GM12878 (cell line): ENCODE measurements at regions not wholly inside any gene's neighbourhood (a gene's known extent, or its start where the extent isn't known, plus 50 kb on each side); places are given as distances from the start of the nearest gene placed in this dataset.

Experiments
- ATAC-seq: fragments of 200-7000 bp; cut with Tn5 transposase; 3 replicates; pipeline ENCODE4 v1.9.1; 2020; ENCODE audit warnings: mild to moderate bottlenecking, moderate library complexity
- BruUV-seq: library from RNA; stranded (reverse); fragments of 400-500 nt; replicated peaks from 2 replicates; lab custom pipeline; 2021; lab: Mats Ljungman, UMichigan
- CTCF ChIA-PET: fragments of 300-600 bp; sonication (Branson Sonifier 250); formaldehyde crosslinking; extraction: SDS; loops from one replicate; lab custom pipeline; 2021; ENCODE audit warnings: inconsistent platforms; lab: Yijun Ruan, JAX
- POLR2A ChIA-PET: fragments of 350-600 bp; formaldehyde crosslinking; extraction: SDS; loops from one replicate; lab custom pipeline; 2021; ENCODE audit warnings: inconsistent platforms; lab: Charles Lee
- RAD21 ChIA-PET: fragments of 300-600 bp; sonication (Branson Sonifier 250); formaldehyde crosslinking; loops from one replicate; lab custom pipeline; 2023; ENCODE audit warnings: antibody characterized with exemption; ENCODE audit not compliant: unreplicated experiment; lab: Charles Lee
- SMC1A ChIA-PET: fragments of 300-600 bp; sonication (Branson Sonifier 250); formaldehyde crosslinking; loops from one replicate; lab custom pipeline; 2023; ENCODE audit not compliant: unreplicated experiment, uncharacterized antibody; lab: Charles Lee
- DNase-seq: peaks from one replicate; pipeline ENCODE4 v3.0.0-alpha.2; 2011; ENCODE audit warnings: low read depth, low spot score
- FAIRE-seq: peaks from 3 replicates; lab custom pipeline; 2011; peaks lifted over from hg19 to GRCh38; lab: Jason Lieb, UNC
- H2AFZ ChIP-seq: 2 replicates; pipeline ENCODE4 v1.6.0; 2011; ENCODE audit warnings: low read depth, low read length, control low read depth; ENCODE audit not compliant: control insufficient read depth
- H3K27ac ChIP-seq: 2 replicates; pipeline ENCODE4 v1.5.1; 2011; ENCODE audit warnings: control low read depth; ENCODE audit not compliant: control insufficient read depth, insufficient read depth
- H3K27me3 ChIP-seq, 2 experiments: replicated peaks in 1 of 2; 2 replicates each; pipeline versions ENCODE4 v1.6.0 to v1.6.1; 2011; ENCODE audit warnings: low read length in 1 of 2; ENCODE audit not compliant: control insufficient read depth in 2 of 2, insufficient read depth in 2 of 2
- H3K36me3 ChIP-seq, 2 experiments: 2 replicates each; pipeline ENCODE4 v1.5.1; 2011; ENCODE audit warnings: low read length in 1 of 2; ENCODE audit not compliant: control insufficient read depth in 2 of 2, insufficient read depth in 2 of 2
- H3K4me1 ChIP-seq: 2 replicates; pipeline ENCODE4 v1.6.1; 2011; ENCODE audit warnings: mild to moderate bottlenecking, low read length, moderate library complexity, mixed read lengths; ENCODE audit not compliant: control insufficient read depth, insufficient read depth
- H3K4me2 ChIP-seq: 2 replicates; pipeline ENCODE4 v1.6.0; 2011; ENCODE audit warnings: control low read depth; ENCODE audit not compliant: control insufficient read depth, insufficient read depth
- H3K4me3 ChIP-seq: fragments of 200-600 bp; sonication (generic); 2 replicates; pipeline ENCODE4 v1.5.1; 2016
- H3K79me2 ChIP-seq: 2 replicates; pipeline ENCODE4 v1.6.0; 2011; ENCODE audit warnings: low read length; ENCODE audit not compliant: control insufficient read depth, insufficient read depth
- H3K9ac ChIP-seq: 2 replicates; pipeline ENCODE4 v1.8.0; 2011; ENCODE audit warnings: low read length, control low read depth, mixed read lengths; ENCODE audit not compliant: control insufficient read depth, insufficient read depth
- H3K9me3 ChIP-seq: replicated peaks from 3 replicates; pipeline ENCODE4 v1.5.1; 2011; ENCODE audit warnings: mild to moderate bottlenecking, low read length; ENCODE audit not compliant: control insufficient read depth, insufficient read depth
- H4K20me1 ChIP-seq: 2 replicates; pipeline ENCODE4 v1.6.0; 2011; ENCODE audit not compliant: control insufficient read depth, insufficient read depth
- CTCF ChIP-seq, 3 experiments: IDR thresholded peaks in 2 of 3; conservative IDR thresholded peaks in 1 of 3; 2 replicates each; pipeline ENCODE4 v1.5.1; 2011; ENCODE audit warnings: low read depth in 3 of 3, low read length in 3 of 3, mild to moderate bottlenecking in 3 of 3, control low read depth in 2 of 3, moderate library complexity in 2 of 3, inconsistent platforms in 1 of 3, mixed read lengths in 1 of 3; ENCODE audit not compliant: control insufficient read depth in 2 of 3, insufficient read depth in 1 of 3; ENCODE audit errors: extremely low read depth in 1 of 3
- DPF2 ChIP-seq: fragments of 450-650 bp; IDR thresholded peaks from 2 replicates; pipeline ENCODE4 v1.6.1; 2017; ENCODE audit warnings: mild to moderate bottlenecking
- ESRRA ChIP-seq: IDR thresholded peaks from 2 replicates; pipeline ENCODE4 v1.6.1; 2012; ENCODE audit warnings: mild to moderate bottlenecking, low read length, improper control_type of control experiment
- FOS ChIP-seq: IDR thresholded peaks from 3 replicates; pipeline ENCODE4 v1.6.1; 2011; ENCODE audit warnings: borderline replicate concordance; ENCODE audit not compliant: insufficient read length; ENCODE audit errors: extremely low read depth
- FOXM1 ChIP-seq: IDR thresholded peaks from 2 replicates; pipeline ENCODE4 v1.6.1; 2012; ENCODE audit warnings: low read depth, mild to moderate bottlenecking, inconsistent platforms, low read length, moderate library complexity
- MAX ChIP-seq: IDR thresholded peaks from 2 replicates; pipeline ENCODE4 v1.6.1; 2012; ENCODE audit warnings: low read depth, low read length, improper control_type of control experiment
- MEF2B ChIP-seq: fragments of 450-650 bp; IDR thresholded peaks from 2 replicates; pipeline ENCODE4 v1.6.1; 2018; ENCODE audit warnings: mild to moderate bottlenecking, moderate library complexity; ENCODE audit not compliant: partially characterized antibody, poor library complexity, severe bottlenecking
- POU2F2 ChIP-seq: IDR thresholded peaks from 3 replicates; pipeline ENCODE4 v1.6.1; 2011; ENCODE audit warnings: low read depth, mild to moderate bottlenecking, low read length, borderline replicate concordance
- RFX5 ChIP-seq: IDR thresholded peaks from 2 replicates; pipeline ENCODE4 v1.6.1; 2011; ENCODE audit warnings: low read depth, low read length, improper control_type of control experiment
- SMARCA5 ChIP-seq: fragments of 450-650 bp; IDR thresholded peaks from 2 replicates; pipeline ENCODE4 v1.6.1; 2017; ENCODE audit warnings: mild to moderate bottlenecking
- SP1 ChIP-seq: IDR thresholded peaks from one replicate; pipeline ENCODE4 v1.6.1; 2011; ENCODE audit warnings: low read depth, low read length
- SPI1 ChIP-seq: IDR thresholded peaks from 2 replicates; pipeline ENCODE4 v1.6.1; 2011; ENCODE audit warnings: low read depth, mild to moderate bottlenecking, low read length, moderate library complexity, borderline replicate concordance; ENCODE audit not compliant: insufficient read depth
- SREBF1 ChIP-seq: IDR thresholded peaks from 2 replicates; pipeline ENCODE4 v1.6.1; 2012; ENCODE audit warnings: mild to moderate bottlenecking, low read length
- WRNIP1 ChIP-seq: IDR thresholded peaks from 2 replicates; pipeline ENCODE4 v1.6.1; 2011; ENCODE audit warnings: low read depth, low read length, improper control_type of control experiment, borderline replicate concordance
- ZBED1 ChIP-seq: IDR thresholded peaks from 2 replicates; pipeline ENCODE4 v1.6.1; 2016; ENCODE audit warnings: borderline replicate concordance
- ZNF207 ChIP-seq: fragments of 450-650 bp; IDR thresholded peaks from 2 replicates; pipeline ENCODE4 v1.6.1; 2014; ENCODE audit warnings: antibody characterized with exemption, mild to moderate bottlenecking, borderline replicate concordance
- ZNF24 ChIP-seq: fragments of 450-650 bp; IDR thresholded peaks from 2 replicates; pipeline ENCODE4 v1.6.1; 2017; ENCODE audit warnings: antibody characterized with exemption, mild to moderate bottlenecking
- ZNF384 ChIP-seq: IDR thresholded peaks from 2 replicates; pipeline ENCODE4 v1.6.1; 2012; ENCODE audit warnings: low read depth, mild to moderate bottlenecking, low read length, improper control_type of control experiment, borderline replicate concordance
- ZNF592 ChIP-seq: fragments of 450-650 bp; IDR thresholded peaks from 2 replicates; pipeline ENCODE4 v1.6.1; 2017; ENCODE audit warnings: mild to moderate bottlenecking, moderate library complexity
- WGBS: methylation state at CpG from one replicate; pipeline ENCODE4 v1.1.6; 2016; ENCODE audit warnings: low lambda C conversion rate; ENCODE audit not compliant: insufficient replicate concordance, insufficient coverage; ENCODE audit errors: missing lambda C conversion rate; 5-methylcytosine and 5-hydroxymethylcytosine counted together
- in situ Hi-C: fragments of 300-500 bp; cut with MboI; formaldehyde crosslinking; loops from 9 replicates; pipeline ENCODE4 v1.14.3; 2018; ENCODE audit warnings: mixed read lengths
- intact Hi-C: fragments of 100-400 bp; cut with micrococcal nuclease; formaldehyde crosslinking; loops from one replicate; pipeline ENCODE4 v1.14.2; 2022; ENCODE audit not compliant: unreplicated experiment

GRCh38 chr1:208791456-208791855 lies 547.3 kb upstream of the PLXNA2 start (continued):
- no peak for TF ChIP-seq SP1
- no peak for TF ChIP-seq ZBED1
- no peak for TF ChIP-seq SREBF1
- no peak for TF ChIP-seq POU2F2
- no peak for TF ChIP-seq WRNIP1
- no peak for TF ChIP-seq FOXM1
- TF ChIP-seq ZNF24: no peak
- TF ChIP-seq RFX5: no peak
- no peak for TF ChIP-seq ESRRA
- no peak for TF ChIP-seq MEF2B

- Histone ChIP-seq H3K4me3 (no peak overlapping the region), H3K9me3 (no peaks in the 10 kb centered on the region), H2AFZ (no peak overlapping the region), H3K79me2 (no peaks in the 10 kb centered on the region), H3K9ac (no peak overlapping the region), H3K27me3 (no peaks in the 10 kb centered on the region), H3K4me2 (no peak overlapping the region), H3K36me3 (no peaks in the 10 kb centered on the region), H4K20me1 (no peaks in the 10 kb centered on the region), H3K27ac (no peak overlapping the region), H3K4me1 (no peaks in the 10 kb centered on the region)
- ChIA-PET RAD21 (no interaction called here), POLR2A (no interaction called here), SMC1A (no interaction called here), CTCF (no interaction called here)
- DNase-seq: no peak
- no peak for FAIRE-seq
- ATAC-seq: no peak
- in situ Hi-C loops: no loop called here
- intact Hi-C loops: no loop called here
- no TSS peak for BruUV-seq
- WGBS: 22% methylated on average over 2 of the region's 2 CpGs
- TF ChIP-seq SPI1: no peak
- no peak for TF ChIP-seq ZNF207
- no peak for TF ChIP-seq SMARCA5
- TF ChIP-seq DPF2: no peak
- no peak for TF ChIP-seq ZNF592
- TF ChIP-seq FOS: no peak
- TF ChIP-seq ZNF384: no peak
- no peak for TF ChIP-seq CTCF (IDR thresholded peaks at IDR 0.05 in 2 of 3, conservative IDR thresholded peaks at IDR 0.05 in 1 of 3; ENCODE audit: control insufficient read depth in 2 of 3, extremely low read depth in 1 of 3, insufficient read depth in 1 of 3, low read depth in 3 of 3, low read length in 3 of 3)
- no peak for TF ChIP-seq MAX
Measured at GRCh38 chr1:208793861-208794345, 549.7 kb upstream of the PLXNA2 start.
